ENCODE measurements at regions not wholly inside any gene's neighbourhood (a gene's known extent, or its start where the extent isn't known, plus 50 kb on each side); places are given as distances from the start of the nearest gene placed in this dataset.

DNA sequence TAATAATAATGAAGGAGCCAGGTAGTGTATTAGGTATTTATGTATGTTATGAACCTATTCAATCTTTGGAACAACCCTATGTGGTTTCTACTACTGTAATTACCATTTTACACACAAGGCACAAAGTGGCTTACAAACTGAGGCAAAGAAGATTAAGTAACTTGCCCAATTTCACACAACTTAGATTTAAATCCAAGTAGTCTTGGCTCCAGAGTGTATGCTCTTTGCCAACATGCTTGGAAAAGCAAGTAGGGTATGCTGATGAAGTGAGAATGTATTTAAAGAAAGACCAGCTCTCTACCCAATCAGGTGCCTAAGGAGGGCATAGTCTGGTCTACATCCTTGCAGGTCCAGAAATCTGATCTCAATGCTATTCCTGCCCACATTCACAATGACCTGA is 463.2 kb downstream of the METTL15 start:
- Mint-ChIP-seq H3K4me1 (ENCODE audit: unreplicated experiment) (no peaks in the 10 kb centered on the region), H3K27ac (ENCODE audit: unreplicated experiment) (no peak overlapping the region)

DNA sequence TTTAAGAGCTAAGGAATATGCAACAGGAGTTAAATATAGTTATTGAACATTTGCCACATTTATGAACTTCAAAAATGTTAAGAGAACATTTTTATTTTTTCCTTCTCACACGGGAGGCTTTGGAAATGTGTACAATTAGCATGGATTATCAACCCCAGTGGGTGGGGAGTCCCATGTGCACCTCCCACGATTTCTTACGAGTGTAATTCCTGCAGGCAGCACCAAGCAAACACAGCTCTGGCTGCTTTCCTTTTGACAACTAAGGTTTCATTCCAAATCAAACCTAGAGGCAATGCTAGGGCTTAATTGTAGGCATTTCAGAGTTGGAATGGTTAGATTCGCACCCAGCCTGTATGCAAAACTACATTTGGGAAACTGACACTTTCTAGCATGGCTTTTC is 460.9 kb downstream of the METTL15 start:
- H3K4me3 Mint-ChIP-seq (ENCODE audit: unreplicated experiment) = no peak overlapping the region
- TF ChIP-seq, protein P1, sequence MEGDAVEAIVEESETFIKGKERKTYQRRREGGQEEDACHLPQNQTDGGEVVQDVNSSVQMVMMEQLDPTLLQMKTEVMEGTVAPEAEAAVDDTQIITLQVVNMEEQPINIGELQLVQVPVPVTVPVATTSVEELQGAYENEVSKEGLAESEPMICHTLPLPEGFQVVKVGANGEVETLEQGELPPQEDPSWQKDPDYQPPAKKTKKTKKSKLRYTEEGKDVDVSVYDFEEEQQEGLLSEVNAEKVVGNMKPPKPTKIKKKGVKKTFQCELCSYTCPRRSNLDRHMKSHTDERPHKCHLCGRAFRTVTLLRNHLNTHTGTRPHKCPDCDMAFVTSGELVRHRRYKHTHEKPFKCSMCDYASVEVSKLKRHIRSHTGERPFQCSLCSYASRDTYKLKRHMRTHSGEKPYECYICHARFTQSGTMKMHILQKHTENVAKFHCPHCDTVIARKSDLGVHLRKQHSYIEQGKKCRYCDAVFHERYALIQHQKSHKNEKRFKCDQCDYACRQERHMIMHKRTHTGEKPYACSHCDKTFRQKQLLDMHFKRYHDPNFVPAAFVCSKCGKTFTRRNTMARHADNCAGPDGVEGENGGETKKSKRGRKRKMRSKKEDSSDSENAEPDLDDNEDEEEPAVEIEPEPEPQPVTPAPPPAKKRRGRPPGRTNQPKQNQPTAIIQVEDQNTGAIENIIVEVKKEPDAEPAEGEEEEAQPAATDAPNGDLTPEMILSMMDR (IDR thresholded peaks at IDR 0.05; ENCODE audit: unreplicated experiment) = no peak
- no peaks in the 10 kb centered on the region for H3K27me3 Mint-ChIP-seq (ENCODE audit: unreplicated experiment)
- H3K9me3 Mint-ChIP-seq (ENCODE audit: unreplicated experiment) = no peaks in the 10 kb centered on the region
- no peaks in the 10 kb centered on the region for H3K36me3 Mint-ChIP-seq (ENCODE audit: low read depth, unreplicated experiment)
- H3K27ac Mint-ChIP-seq (ENCODE audit: unreplicated experiment) = no peak overlapping the region
- DNase-seq (ENCODE audit: low spot score) = no peak
- H3K4me1 Mint-ChIP-seq (ENCODE audit: unreplicated experiment) = no peaks in the 10 kb centered on the region

More for the DNA sequence above, 463.2 kb downstream of the METTL15 start:
- Mint-ChIP-seq H3K36me3 (ENCODE audit: low read depth, unreplicated experiment) (no peaks in the 10 kb centered on the region), H3K27me3 (ENCODE audit: unreplicated experiment) (no peaks in the 10 kb centered on the region), H3K4me3 (ENCODE audit: unreplicated experiment) (no peak overlapping the region), H3K9me3 (ENCODE audit: unreplicated experiment) (no peaks in the 10 kb centered on the region)
- TF ChIP-seq, protein P1 (IDR thresholded peaks at IDR 0.05; ENCODE audit: unreplicated experiment) = no peak
- no peak for DNase-seq (ENCODE audit: low spot score)

DNA sequence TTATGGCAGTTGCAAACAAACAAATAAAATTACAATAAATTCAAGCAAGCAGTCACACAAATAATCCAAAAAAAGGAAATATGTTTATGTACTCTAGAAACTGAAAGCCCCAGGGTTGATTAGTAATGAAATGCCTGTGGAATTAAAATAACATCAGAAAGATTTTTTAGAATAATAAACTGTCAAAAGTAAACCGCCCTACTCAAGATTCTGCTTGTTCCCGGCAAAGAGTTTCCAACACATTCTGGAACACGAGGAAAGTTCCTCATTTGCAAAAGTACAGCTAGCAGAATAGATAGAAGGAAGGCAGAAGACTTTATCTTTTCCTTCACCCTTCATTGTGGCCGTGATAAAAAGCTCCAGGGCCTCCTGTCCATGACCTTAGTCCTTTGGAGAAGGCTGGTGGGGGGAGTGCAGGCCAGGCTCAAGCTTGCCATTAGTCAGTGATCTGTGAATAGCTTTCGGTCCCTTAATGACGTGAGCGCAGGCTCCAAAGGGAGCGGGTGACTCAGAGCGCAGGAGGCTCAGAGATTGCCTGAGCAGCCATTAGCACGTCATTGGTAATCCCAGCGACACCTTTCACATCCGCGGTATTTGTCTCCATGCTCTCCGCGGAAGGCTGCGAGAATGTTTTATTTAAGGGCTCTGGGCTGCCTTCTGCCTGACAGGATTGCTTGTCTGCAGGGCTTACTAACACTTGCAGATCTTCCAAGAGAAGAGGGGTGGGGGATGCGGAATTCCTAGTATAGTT is 458.3 kb downstream of the METTL15 start:
- no peak overlapping the region for H3K27ac Mint-ChIP-seq (ENCODE audit: unreplicated experiment)

DNA sequence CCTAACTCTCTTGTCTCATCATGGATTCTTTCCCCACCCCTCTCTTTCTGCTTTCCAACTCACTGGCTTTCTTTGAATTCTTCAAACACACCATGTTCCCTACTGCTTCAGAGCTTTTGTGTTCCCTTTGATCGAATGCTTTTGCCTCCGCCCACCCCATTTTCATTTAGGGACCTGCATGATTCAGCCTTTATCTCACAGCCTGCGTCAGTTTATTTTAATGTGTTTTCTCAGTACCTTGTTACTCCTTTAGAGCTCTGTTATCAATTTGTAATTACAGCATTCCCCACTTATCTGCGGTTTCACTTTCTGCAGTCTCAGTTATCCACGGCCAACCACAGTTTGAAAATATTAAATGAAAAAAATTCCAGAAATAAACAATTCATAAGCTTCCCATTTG is 451.3 kb downstream of the METTL15 start:
- Mint-ChIP-seq H3K36me3 (ENCODE audit: low read depth, unreplicated experiment) (no peaks in the 10 kb centered on the region), H3K9me3 (ENCODE audit: unreplicated experiment) (no peaks in the 10 kb centered on the region), H3K27ac (ENCODE audit: unreplicated experiment) (no peak overlapping the region), H3K4me3 (ENCODE audit: unreplicated experiment) (no peak overlapping the region), H3K27me3 (ENCODE audit: unreplicated experiment) (peaks cover 2% of the 10 kb centered on the region), H3K4me1 (ENCODE audit: unreplicated experiment) (no peaks in the 10 kb centered on the region)
- TF ChIP-seq, protein P1 (IDR thresholded peaks at IDR 0.05; ENCODE audit: unreplicated experiment) = no peak
- no peak for DNase-seq (ENCODE audit: low spot score)

More for the DNA sequence above, 458.3 kb downstream of the METTL15 start:
- Mint-ChIP-seq H3K36me3 (ENCODE audit: low read depth, unreplicated experiment) (no peaks in the 10 kb centered on the region), H3K4me3 (ENCODE audit: unreplicated experiment) (no peak overlapping the region), H3K27me3 (ENCODE audit: unreplicated experiment) (no peaks in the 10 kb centered on the region), H3K4me1 (ENCODE audit: unreplicated experiment) (no peaks in the 10 kb centered on the region), H3K9me3 (ENCODE audit: unreplicated experiment) (no peaks in the 10 kb centered on the region)
- DNase-seq (ENCODE audit: low spot score) = peak; percentile 7
- TF ChIP-seq, protein P1 (IDR thresholded peaks at IDR 0.05; ENCODE audit: unreplicated experiment) = no peak

DNA sequence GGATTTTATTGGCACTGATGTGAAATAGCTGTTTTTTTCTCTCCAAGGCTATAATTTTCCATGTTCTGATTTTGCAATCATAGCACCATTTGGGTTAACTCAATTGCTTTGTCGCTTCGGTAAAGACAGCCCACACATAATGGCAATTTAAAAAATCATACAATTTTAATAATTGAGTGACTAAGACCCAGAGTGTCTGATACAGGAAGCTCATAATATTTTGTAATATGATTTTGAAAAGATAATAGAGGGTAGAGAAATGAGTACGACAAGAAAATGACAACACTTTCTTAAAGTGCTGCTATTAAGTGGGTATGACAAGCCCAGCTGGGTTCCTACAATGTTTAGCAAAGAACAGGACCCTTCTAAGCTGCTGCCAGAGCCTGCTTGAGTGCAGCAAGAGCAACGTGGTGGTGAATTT is 439.1 kb downstream of the METTL15 start:
- H3K27ac Mint-ChIP-seq (ENCODE audit: unreplicated experiment) = no peak overlapping the region
- DNase-seq (ENCODE audit: low spot score) = no peak
- H3K27me3 Mint-ChIP-seq (ENCODE audit: unreplicated experiment) = no peaks in the 10 kb centered on the region
- no peaks in the 10 kb centered on the region for H3K36me3 Mint-ChIP-seq (ENCODE audit: low read depth, unreplicated experiment)
- TF ChIP-seq, protein P1 (IDR thresholded peaks at IDR 0.05; ENCODE audit: unreplicated experiment) = no peak
- H3K9me3 Mint-ChIP-seq (ENCODE audit: unreplicated experiment) = no peaks in the 10 kb centered on the region
- no peaks in the 10 kb centered on the region for H3K4me1 Mint-ChIP-seq (ENCODE audit: unreplicated experiment)
- no peak overlapping the region for H3K4me3 Mint-ChIP-seq (ENCODE audit: unreplicated experiment)

Data from endothelial cell (in vitro differentiated cells).